ACC112 (cell line): ENCODE measurements at regions not wholly inside any gene's neighbourhood (a gene's known extent, or its start where the extent isn't known, plus 50 kb on each side); places are given as distances from the start of the nearest gene placed in this dataset.
"Not testable (repeated sequence)": the region's sequence is repeated elsewhere in the genome, so short reads cannot be mapped to it uniquely, and the experiment has no call there.

Experiments
- H2AFZ ChIP-seq: fragments of 200-600 bp; sonication (generic); one replicate; pipeline ENCODE4 v1.6.0; 2017; ENCODE audit warnings: antibody characterized with exemption, low read length; ENCODE audit not compliant: unreplicated experiment
- H3K27ac ChIP-seq: fragments of 200-600 bp; sonication (generic); 2 replicates; pipeline ENCODE4 v1.5.1; 2014; ENCODE audit warnings: low read depth, mild to moderate bottlenecking, antibody characterized with exemption, low read length, moderate library complexity
- H3K27me3 ChIP-seq: fragments of 200-600 bp; sonication (generic); 2 replicates; pipeline ENCODE4 v1.6.1; 2014; ENCODE audit warnings: mild to moderate bottlenecking, antibody characterized with exemption, low read length, moderate library complexity, mixed read lengths; ENCODE audit not compliant: insufficient read depth
- H3K36me3 ChIP-seq: fragments of 200-600 bp; sonication (generic); 2 replicates; pipeline ENCODE4 v1.6.1; 2016; ENCODE audit warnings: mild to moderate bottlenecking, antibody characterized with exemption, low read length, moderate library complexity, mixed read lengths; ENCODE audit not compliant: insufficient read depth
- H3K4me1 ChIP-seq: fragments of 200-600 bp; sonication (generic); one replicate; pipeline ENCODE4 v1.6.1; 2016; ENCODE audit warnings: low read length, mixed read lengths; ENCODE audit not compliant: insufficient read depth, unreplicated experiment, control insufficient read depth
- H3K4me3 ChIP-seq: fragments of 200-600 bp; sonication (generic); 2 replicates; pipeline ENCODE4 v1.5.1; 2014; ENCODE audit warnings: mild to moderate bottlenecking, low read depth, low read length
- H3K79me2 ChIP-seq: fragments of 200-600 bp; sonication (generic); one replicate; pipeline ENCODE4 v1.6.0; 2016; ENCODE audit warnings: low read length; ENCODE audit not compliant: control insufficient read depth, unreplicated experiment, insufficient read depth

DNA sequence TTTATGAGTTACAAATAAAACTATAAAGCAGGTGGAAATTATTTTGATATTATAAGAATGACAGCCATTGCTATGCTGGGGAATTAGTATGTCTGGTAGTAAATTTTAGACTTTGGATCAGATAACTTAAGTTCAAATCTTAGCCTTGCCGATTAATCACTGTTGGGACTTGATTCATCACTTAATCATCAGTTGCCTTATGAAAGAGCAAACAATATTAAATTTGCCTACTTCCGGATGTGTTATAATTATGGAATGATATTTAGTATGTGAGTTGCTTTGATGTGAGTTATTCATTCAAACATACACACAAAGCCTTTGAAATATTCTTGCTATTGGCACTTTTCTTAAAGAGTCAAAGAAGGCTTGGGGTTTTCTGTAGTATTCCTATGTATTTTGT, 717.7 kb downstream of the BRINP1 start:
- Histone ChIP-seq H3K4me1 (no peaks in the 10 kb centered on the region), H2AFZ (no peak overlapping the region), H3K79me2 (no peaks in the 10 kb centered on the region), H3K4me3 (no peak overlapping the region), H3K27ac (no peak overlapping the region), H3K27me3 (no peaks in the 10 kb centered on the region), H3K36me3 (no peaks in the 10 kb centered on the region)

DNA sequence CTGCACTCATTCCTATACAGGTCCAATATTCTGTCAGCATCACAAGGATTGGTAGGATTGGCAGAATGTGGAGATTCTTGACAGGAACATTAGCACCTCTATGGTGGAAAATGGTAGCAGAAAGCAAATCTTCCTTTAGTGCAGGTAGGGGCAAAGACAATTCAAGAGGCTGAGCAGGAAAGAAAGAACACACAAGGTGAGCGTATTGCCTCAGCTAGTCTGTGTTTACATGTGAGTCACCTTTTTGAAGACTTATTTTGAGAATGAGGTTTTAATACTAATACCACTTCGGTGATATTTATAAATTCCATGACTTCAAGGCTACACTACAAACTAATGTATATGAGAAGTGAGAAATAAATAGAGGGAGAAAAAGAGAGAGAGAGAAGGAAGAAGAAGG, 717.0 kb downstream of the BRINP1 start:
- Histone ChIP-seq H3K4me3 (no peak overlapping the region), H3K27ac (no peak overlapping the region), H3K27me3 (no peaks in the 10 kb centered on the region), H2AFZ (no peak overlapping the region), H3K4me1 (no peaks in the 10 kb centered on the region), H3K36me3 (no peaks in the 10 kb centered on the region), H3K79me2 (no peaks in the 10 kb centered on the region)

DNA sequence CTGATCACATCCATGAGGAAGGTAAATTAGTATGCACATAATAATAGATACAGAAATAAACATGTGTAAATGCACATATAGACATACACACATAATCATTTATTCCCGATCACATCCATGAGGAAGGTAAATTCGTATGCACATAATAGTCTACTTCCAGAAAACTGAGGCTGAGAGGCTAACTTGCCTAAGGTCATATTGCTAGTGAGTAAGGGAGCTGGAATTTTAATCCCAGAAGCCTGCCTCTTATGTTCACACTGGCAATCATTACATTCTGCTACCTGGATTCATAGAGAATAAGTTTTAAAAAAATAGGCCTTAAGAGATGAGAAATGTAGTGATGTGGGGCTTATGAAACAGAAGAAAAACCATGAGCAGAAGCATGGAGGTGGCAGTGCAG, 716.3 kb downstream of the BRINP1 start:
- Histone ChIP-seq H3K4me3 (no peak overlapping the region), H3K36me3 (no peaks in the 10 kb centered on the region), H3K27me3 (no peaks in the 10 kb centered on the region), H2AFZ (no peak overlapping the region), H3K4me1 (no peaks in the 10 kb centered on the region), H3K27ac (no peak overlapping the region), H3K79me2 (no peaks in the 10 kb centered on the region)

DNA sequence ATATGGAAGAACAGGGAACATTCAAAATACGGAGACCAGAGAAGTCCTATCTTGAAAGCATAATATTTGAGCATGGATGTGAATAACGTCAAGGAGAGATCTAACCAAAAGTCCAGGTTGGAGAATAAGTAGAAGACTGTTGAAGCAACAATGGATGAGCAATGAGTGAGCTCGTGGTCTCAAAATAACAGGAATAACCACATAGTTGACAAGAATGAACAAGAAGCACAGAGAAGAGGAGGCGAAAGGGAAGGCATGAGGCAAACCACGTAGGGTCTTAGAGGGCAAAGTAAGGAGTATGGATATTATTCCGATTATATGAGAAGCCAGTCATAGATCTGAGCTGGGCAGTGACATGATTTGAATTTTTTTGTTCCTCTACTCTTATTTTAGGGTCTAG, 710.2 kb downstream of the BRINP1 start:
- H3K4me3 ChIP-seq, result no peak overlapping the region
- H3K27me3 ChIP-seq, result no peaks in the 10 kb centered on the region
- H3K27ac ChIP-seq, result no peak overlapping the region
- H3K36me3 ChIP-seq, result no peaks in the 10 kb centered on the region
- H2AFZ ChIP-seq, result no peak overlapping the region
- H3K79me2 ChIP-seq, result no peaks in the 10 kb centered on the region
- no peaks in the 10 kb centered on the region for H3K4me1 ChIP-seq

DNA sequence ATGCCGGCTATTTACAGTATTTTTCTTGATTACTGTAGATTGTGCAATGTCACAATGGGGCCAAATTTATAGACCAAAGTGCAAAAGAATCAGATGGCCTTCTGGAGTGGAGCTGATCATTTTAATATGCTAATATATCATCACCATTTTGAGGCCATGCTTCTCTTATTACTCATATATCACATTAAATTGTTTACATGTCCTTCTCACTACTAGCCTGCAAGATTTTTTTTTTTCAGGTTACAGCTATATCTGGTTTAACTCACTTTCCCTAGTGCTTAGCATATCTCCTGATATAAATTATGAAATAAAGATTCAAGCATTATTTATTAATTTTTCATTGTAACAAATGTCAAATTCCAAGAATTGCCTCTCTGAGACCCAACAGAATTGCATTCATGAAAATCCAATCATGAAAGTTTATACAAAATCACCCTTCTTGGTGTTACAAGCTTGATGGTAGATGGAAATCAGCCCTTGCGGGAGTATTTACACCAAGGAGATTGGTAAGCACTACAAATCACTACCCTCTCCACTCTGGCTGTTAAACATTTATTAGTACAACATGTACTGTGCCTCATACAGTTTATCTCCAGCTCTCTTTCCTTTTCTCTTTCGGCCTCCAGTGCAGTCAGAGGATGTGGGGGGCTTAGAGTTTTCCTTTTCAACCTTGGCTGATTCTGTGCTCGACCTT, 703.9 kb downstream of the BRINP1 start:
- H2AFZ ChIP-seq, result no peak overlapping the region
- no peaks in the 10 kb centered on the region for H3K27me3 ChIP-seq
- H3K4me1 ChIP-seq, result no peaks in the 10 kb centered on the region
- H3K36me3 ChIP-seq, result no peaks in the 10 kb centered on the region
- H3K79me2 ChIP-seq, result no peaks in the 10 kb centered on the region
- H3K4me3 ChIP-seq, result no peak overlapping the region
- H3K27ac ChIP-seq, result no peak overlapping the region

DNA sequence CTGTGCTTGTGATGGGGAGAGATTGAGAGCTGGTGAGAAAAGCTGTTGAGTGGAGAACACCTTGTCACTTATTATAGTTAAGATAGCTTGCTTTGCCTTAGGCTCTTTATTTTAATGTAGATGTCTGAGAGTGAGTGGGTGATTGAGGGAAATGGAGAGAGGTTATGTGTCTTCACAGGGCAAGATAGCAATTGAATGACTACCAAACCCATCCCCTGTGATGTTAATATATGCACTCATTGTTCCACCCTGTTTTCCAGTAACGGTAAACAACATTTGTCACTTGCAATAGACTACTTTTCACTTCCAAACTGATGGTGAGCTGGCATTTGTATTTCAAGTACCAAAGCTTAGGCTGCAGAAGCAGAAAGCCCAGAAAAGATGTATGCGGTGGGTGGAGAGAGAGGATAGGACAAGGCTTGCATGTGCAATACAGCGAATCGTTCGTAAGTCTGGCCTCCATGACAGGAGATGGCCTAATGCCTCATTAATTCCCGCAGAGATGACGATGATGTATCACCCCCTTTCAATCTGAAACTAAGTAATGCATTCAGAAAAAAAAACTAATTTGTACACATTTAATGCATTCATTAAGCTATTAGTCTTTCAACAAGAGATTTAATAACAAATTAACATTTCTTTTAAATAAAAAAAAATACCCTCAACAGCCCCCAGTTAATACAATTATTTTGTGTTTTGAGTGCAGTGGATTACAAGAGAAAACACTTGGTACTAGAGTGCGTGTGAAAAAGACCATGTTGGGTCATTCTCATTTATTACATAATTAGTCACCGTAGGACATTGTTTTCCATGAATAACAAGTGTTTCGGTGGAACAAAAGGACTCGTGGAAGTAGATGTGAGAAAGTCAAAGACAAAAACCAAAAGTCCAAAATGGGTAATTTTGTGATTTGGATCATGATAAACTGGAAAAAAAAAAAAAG, 699.0 kb downstream of the BRINP1 start:
- Histone ChIP-seq H3K4me3 (no peak overlapping the region), H3K36me3 (no peaks in the 10 kb centered on the region), H2AFZ (no peak overlapping the region), H3K4me1 (no peaks in the 10 kb centered on the region), H3K27me3 (no peaks in the 10 kb centered on the region), H3K79me2 (no peaks in the 10 kb centered on the region), H3K27ac (no peak overlapping the region)

DNA sequence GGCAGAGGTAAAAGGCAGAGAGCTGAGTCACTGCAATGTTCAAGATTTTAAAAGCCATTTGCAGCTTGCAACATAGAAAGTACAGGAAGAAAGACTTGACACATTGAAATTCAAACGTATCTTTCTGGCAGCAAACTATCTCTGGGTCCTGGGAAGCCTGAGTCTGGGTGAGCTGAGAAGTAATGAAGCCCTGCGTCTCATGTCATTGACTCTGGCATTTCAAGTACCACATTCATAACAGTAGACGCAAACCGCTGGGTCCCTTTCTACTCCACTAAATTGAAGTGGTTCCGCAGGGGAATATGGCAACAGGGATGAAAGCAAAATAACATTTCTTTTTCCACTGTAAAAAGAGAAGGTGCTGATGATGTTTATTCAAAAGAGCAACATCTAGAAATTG, 694.3 kb downstream of the BRINP1 start:
- no peaks in the 10 kb centered on the region for H3K4me1 ChIP-seq
- no peaks in the 10 kb centered on the region for H3K79me2 ChIP-seq
- H2AFZ ChIP-seq, result no peak overlapping the region

DNA sequence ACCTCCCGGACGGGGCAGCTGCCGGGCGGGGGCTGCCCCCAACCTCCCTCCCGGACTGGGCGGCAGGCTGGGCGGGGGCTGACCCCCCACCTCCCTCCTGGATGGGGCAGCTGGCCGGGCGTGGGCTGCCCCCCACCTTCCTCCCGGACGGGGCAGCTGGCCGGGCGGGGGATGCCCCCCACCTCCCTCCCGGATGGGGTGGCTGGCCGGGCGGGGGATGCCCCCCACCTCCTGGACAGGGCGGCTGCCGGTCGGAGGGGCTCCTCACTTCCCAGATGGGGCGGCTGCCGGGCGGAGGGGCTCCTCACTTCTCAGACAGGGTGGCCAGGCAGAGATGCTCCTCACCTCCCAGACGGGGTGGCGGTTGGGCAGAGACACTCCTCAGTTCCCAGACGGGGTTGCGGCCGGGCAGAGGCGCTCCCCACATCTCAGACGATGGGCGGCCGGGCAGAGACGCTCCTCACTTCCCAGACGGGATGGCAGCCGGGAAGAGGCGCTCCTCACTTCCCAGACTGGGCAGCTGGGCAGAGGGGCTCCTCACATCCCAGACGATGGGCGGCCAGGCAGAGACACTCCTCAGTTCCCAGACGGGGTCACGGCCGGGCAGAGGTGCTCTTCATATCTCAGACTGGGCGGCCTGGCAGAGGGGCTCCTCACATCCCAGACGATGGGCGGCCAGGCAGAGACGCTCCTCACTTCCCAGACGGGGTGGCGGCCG, 691.1 kb downstream of the BRINP1 start:
- not testable (repeated sequence) for H3K4me3 ChIP-seq, H2AFZ ChIP-seq, H3K27me3 ChIP-seq, H3K79me2 ChIP-seq, H3K4me1 ChIP-seq, H3K27ac ChIP-seq, H3K36me3 ChIP-seq

More for the DNA sequence above, 694.3 kb downstream of the BRINP1 start:
- no peaks in the 10 kb centered on the region for H3K27me3 ChIP-seq
- no peaks in the 10 kb centered on the region for H3K36me3 ChIP-seq
- no peak overlapping the region for H3K4me3 ChIP-seq
- no peak overlapping the region for H3K27ac ChIP-seq

DNA sequence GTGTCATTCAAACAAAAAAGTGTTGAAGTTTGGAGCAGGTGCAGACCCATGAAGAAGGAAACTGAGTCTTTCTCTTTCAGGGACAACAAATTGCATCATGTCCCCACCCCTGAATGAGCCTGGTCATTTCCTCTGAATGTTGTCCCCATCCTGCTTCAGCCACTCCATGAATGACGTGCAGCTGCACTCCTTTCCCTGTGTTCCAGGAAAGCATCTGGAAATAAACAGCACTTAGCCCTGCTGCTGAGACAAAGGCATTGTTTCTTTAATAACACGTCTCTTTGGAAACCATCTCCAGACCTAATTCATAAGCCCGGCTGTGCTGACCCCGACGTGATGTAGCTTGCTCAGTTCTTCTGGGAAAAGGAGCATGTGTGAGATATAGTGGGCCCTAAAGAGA, 682.3 kb downstream of the BRINP1 start:
- no peak overlapping the region for H3K27ac ChIP-seq
- no peaks in the 10 kb centered on the region for H3K4me1 ChIP-seq
- no peaks in the 10 kb centered on the region for H3K27me3 ChIP-seq
- no peaks in the 10 kb centered on the region for H3K79me2 ChIP-seq
- no peak overlapping the region for H3K4me3 ChIP-seq
- H2AFZ ChIP-seq, result no peak overlapping the region
- H3K36me3 ChIP-seq, result no peaks in the 10 kb centered on the region

DNA sequence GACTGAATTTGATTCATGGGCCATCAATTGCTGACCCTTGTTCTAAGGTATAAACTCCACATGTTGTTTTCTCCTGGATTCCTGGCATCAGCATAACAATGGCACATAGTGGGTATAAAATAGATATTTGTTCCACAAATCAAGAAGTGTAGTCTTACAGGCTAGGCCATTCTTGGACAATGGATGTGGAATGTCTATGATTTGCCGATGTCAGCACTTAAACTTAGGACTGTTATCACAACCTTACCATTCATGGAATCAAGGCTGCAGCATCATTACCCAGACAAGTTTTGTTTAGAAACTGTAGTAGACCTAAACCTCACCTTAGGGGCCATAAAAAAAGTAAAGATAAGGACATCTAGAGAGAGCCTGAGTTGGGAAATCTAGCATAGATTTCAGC, 680.0 kb downstream of the BRINP1 start:
- H3K27ac ChIP-seq, result no peak overlapping the region
- H3K79me2 ChIP-seq, result no peaks in the 10 kb centered on the region
- no peak overlapping the region for H3K4me3 ChIP-seq
- H3K27me3 ChIP-seq, result no peaks in the 10 kb centered on the region
- no peak overlapping the region for H2AFZ ChIP-seq
- H3K36me3 ChIP-seq, result no peaks in the 10 kb centered on the region
- H3K4me1 ChIP-seq, result no peaks in the 10 kb centered on the region
